HL-60 (cell line): ENCODE measurements at regions not wholly inside any gene's neighbourhood (a gene's known extent, or its start where the extent isn't known, plus 50 kb on each side); places are given as distances from the start of the nearest gene placed in this dataset.

Experiments used
- CTCF ChIP-seq: IDR thresholded peaks from one replicate; pipeline ENCODE4 v1.5.1; 2011; ENCODE audit warnings: low read length, control low read depth, inconsistent platforms; ENCODE audit not compliant: insufficient read depth
- POLR2AphosphoS5 ChIP-seq: IDR thresholded peaks from 2 replicates; pipeline ENCODE4 v1.6.1; 2012; ENCODE audit warnings: low read depth

DNA sequence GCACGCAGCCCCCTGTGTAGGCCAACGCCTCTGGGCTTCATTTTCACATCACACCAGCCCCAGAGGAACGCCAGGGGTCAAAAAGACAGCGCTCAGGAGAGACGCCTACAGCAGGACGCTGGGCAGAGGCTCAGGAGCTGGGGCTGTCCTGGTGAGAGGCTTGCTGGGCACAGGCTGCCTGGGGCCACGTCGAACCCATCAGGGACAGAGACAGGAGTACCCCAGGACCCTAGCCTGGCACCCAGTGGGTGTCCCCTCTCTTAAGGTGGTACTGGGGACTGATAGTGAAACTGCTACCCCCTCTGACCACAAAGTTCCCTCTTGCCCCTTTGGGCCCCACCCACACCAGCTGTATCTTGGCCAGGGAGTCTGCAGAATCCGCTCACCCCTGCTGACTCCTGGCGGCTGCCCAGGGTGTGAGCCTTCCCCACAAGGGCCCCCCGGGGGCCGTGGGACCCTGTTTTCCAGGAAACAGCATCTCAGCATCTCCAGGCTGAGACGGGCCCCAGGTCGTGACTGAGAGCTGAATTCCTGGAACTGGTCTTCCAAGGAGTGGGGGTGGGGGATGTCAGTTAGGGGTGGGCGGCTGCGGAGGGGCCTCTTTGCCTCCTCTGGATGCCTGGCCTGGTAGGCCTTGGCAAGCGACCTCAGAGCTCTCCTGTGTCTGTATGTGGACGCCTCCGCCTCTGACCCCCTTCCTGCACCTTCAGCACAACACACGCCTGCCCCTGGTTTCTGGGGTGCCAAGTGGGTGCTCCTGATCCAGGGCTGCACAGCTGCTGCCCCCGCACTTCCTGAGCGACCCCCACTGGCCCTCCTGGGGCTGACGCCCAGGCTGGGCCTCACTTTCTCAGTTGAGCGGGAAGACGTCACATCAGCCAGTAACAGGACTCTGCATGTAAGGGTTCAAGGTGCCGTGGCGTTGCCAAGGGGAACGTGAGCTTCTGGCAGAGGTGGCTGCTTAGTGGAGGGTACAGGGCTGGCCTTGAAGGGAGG is 321.9 kb upstream of the RTL1 start:
- no peak for TF ChIP-seq CTCF
- no peak for TF ChIP-seq POLR2AphosphoS5
